Astrocyte (in vitro differentiated cells and primary cell): ENCODE measurements at regions not wholly inside any gene's neighbourhood (a gene's known extent, or its start where the extent isn't known, plus 50 kb on each side); places are given as distances from the start of the nearest gene placed in this dataset.

ENCODE experiments used
- EZH2 ChIP-seq: IDR thresholded peaks from 2 replicates; pipeline ENCODE4 v1.6.1; 2012; ENCODE audit warnings: mild to moderate bottlenecking, low read length, inconsistent platforms; ENCODE audit not compliant: insufficient read depth
- TF ChIP-seq, protein P1 (sequence below): IDR thresholded peaks from 2 replicates; pipeline ENCODE4 v1.5.1; 2011; ENCODE audit warnings: low read depth, mild to moderate bottlenecking, inconsistent platforms, low read length, moderate library complexity; ENCODE audit not compliant: insufficient read depth

GRCh38 chr6:102853249-102853955 is 1459.9 kb downstream of the GRIK2 start:
- TF ChIP-seq, protein P1, sequence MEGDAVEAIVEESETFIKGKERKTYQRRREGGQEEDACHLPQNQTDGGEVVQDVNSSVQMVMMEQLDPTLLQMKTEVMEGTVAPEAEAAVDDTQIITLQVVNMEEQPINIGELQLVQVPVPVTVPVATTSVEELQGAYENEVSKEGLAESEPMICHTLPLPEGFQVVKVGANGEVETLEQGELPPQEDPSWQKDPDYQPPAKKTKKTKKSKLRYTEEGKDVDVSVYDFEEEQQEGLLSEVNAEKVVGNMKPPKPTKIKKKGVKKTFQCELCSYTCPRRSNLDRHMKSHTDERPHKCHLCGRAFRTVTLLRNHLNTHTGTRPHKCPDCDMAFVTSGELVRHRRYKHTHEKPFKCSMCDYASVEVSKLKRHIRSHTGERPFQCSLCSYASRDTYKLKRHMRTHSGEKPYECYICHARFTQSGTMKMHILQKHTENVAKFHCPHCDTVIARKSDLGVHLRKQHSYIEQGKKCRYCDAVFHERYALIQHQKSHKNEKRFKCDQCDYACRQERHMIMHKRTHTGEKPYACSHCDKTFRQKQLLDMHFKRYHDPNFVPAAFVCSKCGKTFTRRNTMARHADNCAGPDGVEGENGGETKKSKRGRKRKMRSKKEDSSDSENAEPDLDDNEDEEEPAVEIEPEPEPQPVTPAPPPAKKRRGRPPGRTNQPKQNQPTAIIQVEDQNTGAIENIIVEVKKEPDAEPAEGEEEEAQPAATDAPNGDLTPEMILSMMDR, result no peak
- no peak for TF ChIP-seq EZH2
